ENCODE measurements at regions not wholly inside any gene's neighbourhood (a gene's known extent, or its start where the extent isn't known, plus 50 kb on each side); places are given as distances from the start of the nearest gene placed in this dataset.

- no peak for DNase-seq (ENCODE audit: low read depth)
Observed at GRCh38 chr6:43869079-43869710, 99.2 kb downstream of the VEGFA start.

DNA sequence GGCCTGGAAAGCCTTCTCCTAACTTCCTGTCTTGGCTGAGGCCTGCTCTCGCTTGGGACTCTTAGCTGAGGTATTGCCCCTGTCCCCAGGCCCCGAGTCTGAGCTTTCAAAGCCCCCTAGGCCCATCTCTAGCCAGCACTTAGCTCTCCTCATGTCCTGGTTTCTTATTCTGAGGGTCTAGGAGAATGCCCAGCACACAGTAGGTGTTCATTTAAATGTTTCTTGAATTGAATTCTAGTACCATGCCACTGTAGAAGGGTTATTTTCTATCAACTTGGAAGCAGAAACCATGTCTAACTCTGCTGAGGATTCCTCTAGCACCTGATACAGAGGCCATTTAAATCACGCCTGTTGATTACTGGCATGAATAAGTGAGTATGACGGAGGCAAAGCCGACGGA is 98.5 kb downstream of the VEGFA start:
- DNase-seq (ENCODE audit: low read depth), result no peak

- DNase-seq (ENCODE audit: low read depth), result no peak
Observed at GRCh38 chr6:43867996-43868395, 98.0 kb downstream of the VEGFA start.

- no peak for DNase-seq (ENCODE audit: low read depth)
Observed at GRCh38 chr6:43867246-43867645, 97.2 kb downstream of the VEGFA start.

DNA sequence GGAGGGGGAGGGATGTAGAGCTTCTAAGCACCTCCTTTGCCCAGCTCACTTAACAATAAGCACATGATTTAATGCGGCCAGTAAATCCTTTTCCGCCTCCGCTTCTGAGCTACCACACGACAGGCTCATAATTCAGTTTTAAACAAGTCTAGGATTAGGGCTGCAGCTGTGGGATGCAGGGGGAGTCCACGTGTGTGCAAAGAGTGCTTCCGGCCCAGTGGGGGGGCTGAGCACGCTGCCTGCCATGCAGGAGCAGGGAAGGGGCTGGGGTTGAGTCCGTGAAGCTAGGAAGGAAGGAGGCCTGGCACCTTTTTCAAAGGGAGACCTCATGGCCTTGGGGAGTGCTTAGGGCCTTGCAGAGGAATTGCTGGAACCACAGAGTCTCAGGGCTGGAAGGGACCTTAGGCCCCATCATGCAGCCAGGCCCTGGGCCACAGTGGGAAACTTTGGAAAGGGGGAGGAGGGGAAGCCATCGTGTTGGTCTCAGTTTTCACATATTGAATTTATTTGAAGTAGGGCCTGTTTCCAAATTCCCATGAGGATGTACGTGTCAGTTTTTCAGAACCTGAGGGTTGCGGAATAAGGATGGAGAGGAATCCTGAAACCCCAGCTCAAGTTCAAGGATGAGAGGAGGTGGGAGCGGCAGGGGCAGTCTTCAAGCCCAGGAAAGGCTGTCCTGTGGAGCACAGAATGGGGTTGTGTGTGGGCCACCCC is 96.1 kb downstream of the VEGFA start:
- DNase-seq (ENCODE audit: low read depth), result no peak

DNA sequence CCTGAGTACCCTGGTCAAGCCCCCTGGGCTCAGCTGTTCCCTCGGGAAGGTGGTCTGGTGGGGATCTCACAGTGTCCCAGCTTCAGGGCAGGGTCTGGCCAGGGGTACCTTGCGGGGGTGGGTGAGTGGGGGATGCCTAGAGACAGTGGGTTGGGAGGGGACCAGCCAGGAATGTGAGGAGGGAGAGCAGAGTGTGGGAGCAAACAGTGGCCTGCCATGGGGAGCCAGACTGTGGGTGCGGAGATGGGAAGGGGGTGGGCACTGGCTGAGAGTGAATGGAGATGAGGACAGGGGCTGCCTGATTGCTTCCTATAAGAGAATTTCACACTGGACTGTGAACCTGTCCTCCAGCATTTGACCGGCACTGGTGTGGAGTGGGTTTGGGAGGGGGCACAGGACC is 95.1 kb downstream of the VEGFA start:
- no peak for DNase-seq (ENCODE audit: low read depth)

- no peak for DNase-seq (ENCODE audit: low read depth)
Observed at GRCh38 chr6:43862925-43863324, 92.9 kb downstream of the VEGFA start.

- DNase-seq (ENCODE audit: low read depth), result no peak
Observed at GRCh38 chr6:43861212-43861894, 91.3 kb downstream of the VEGFA start.

DNA sequence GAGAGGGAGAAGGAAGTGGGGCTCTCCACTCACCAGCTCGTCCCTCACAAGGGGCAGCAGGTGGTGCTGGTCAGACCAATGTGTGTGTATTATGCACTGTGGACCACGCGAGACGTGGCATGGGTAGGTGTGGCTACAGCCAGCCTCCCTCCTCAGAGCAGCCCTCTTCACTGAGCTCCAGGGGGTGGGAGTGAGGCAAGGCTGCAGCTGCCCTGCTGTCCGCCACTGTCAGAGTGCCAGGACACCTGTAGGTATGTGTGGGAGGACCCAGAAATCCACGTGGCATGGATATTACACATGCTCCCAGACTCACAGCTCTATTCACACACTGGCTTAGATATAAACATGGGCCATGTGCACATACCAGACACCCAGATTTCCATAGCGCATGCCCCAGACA is 90.3 kb downstream of the VEGFA start:
- no peak for DNase-seq (ENCODE audit: low read depth)

DNA sequence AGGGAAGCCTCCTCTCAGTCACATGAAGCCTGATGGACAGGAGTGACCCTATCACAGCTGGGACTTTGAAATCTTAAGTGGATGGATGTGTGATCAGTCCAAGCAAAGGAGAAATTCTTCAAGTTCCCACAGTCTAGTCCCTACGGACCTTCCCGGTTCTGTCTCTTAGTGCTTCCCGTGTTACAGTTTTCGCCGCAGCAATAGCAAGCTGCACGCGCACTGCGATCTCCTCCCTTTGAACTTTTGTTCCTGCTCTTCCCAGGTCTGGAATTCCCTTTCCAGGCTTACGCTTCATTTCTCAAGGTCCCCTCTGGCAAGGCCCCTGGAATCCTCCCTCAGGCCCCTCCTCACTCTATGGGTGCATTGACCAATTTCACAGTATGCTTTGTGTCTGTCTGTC is 89.2 kb downstream of the VEGFA start:
- DNase-seq (ENCODE audit: low read depth), result no peak

DNA sequence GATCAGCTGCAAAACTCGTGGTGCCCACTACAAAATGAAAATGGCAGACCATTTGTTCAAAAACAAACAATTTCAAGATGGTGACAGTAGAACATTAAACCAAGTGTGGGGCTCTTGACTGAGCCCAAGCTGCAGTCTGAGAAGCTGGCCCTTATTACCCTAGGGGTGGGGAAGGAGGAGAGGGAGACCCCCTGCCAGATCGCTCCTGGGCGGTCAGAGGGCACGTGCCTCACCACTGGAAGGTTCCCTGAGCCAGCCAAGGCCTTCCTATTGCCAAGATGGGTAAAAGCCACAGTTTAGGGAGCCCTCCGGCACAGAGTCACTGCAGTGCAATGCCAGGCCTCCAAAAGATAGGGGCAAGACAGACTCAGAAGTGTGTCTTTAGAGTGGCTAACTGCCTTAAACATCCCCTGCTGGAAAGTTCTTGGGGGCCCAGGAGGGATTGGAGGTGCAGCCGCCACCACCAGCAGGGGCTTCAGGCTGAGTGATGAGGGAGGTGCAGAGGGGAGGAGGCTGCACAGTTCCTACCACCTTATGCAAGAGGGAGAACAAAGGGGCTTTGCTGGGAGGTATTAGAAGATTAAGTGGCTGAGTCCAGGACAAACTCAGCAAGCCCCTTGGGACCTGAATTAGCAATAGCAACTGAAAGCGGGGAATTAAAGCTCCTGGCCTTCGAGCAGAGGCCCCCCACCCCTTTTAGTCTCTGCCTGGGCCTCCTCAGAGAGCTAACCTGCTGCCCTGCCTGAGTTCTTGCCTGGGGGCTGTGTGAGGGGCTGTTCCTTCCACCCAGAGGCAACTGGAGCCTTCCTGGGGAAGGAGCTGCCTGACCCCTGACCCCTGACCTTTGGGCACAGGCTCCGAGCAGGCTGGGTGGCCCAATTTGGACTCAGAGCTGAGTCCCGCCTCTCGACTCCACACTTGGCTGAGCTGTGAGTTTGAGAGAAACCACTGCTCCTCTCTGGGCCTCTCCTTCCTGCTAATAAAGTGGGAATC is 88.4 kb downstream of the VEGFA start:
- DNase-seq (ENCODE audit: low read depth), result no peak

GRCh38 chr6:43856005-43856765 is 86.2 kb downstream of the VEGFA start:
- DNase-seq (ENCODE audit: low read depth), result no peak

DNA sequence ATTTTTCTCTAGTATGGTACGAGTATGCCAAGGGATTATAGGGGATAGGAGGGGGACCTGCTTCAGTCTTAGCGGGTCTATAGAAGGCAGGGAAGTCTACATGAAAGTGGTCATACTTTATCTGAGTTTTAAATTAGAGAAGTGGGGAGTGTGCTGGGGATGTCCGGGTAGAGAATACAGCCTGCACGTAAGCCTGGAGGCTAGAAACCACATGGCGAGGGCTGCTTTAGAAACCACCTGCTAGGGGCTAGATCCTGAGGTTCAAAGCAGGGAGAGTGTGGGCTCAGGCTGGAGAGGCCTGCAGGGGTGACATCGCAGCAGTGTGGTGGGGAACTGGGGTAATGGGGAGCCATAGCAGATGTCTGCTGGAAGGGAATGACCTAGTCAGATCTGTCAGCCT is 85.2 kb downstream of the VEGFA start:
- no peak for DNase-seq (ENCODE audit: low read depth)

DNA sequence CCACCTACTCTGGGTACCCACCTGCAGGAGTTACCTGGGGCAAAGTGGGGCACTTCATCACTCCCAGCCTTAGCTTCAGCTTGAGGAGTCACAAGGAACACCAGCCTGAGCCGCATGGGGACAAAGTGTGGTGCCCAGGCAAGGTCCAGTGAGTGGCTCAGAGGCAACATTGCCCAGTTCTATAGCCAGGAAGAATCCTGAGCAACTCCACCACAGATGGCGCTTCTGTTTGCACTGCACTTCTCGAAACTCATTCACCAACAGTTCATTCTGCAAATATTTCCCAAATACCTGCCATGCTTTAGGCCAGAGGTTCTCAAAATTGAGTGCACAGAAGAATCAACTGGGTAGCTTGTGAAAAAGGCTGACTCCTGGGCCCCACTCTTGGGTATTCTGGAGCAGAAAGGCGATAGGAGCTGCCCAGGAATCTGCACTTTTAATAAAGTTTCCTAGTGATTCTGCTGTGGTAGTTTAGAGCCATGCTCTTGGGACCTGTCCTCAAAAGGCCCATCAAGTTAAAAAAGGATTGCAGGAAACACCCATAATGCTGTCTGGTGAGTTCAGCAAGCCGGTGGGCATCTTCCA is 83.1 kb downstream of the VEGFA start:
- DNase-seq (ENCODE audit: low read depth), result no peak

DNA sequence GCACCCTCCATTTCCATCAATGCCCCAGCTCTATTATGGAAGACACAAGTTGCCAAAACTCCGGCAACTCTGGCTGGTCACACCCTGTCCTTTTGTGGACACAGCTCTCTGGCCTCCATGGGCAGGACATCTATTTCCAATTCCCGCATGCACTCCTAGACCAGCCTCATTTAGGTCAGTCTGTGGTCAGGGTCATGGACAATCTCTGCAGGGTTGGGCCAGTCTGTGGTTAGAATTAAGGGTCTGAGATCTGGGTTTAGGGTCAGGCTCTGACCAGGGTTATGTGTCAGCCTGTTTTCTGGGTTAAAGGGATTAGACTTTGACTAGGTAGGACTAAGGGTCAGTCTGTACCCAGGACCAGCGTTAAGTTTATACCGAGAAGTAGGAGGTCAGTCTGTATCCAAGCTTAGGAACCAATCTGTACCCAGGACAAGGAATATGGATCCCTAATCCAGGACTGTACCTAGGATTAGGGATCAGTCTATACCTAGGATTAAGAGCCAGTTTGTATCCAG is 82.4 kb downstream of the VEGFA start:
- no peak for DNase-seq (ENCODE audit: low read depth)

DNA sequence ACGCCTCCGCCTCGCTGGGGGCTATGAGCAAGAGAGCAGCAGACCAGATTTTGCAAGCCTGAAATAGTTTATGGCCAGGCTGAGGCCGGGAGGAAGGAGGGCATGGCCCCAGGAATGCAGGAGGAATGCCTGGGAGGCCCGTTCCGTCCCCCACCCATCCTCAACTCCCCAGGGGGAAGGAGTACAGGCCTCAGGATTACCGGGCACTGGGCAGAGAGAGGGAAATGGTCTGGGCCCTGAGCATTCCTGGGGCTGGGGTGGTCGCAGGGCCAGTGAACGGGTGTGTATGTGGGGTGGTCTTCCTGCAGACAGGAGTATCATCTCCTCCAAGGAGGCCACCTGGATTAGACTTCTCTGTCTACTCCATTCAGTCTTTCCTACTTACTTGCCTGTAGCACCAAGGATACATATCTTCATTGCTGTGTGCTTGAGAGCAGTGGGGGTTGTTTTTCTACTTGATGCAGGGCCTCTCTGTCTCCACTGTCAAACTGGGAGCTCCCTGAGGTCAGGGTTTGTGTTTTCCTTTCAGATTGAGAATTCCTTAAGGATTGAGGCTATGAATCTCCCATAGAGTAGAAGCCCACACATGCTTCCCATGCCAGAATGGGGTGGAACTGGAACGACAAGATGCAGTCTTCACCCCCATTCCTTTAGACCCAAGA is 81.3 kb downstream of the VEGFA start:
- no peak for DNase-seq (ENCODE audit: low read depth)

DNA sequence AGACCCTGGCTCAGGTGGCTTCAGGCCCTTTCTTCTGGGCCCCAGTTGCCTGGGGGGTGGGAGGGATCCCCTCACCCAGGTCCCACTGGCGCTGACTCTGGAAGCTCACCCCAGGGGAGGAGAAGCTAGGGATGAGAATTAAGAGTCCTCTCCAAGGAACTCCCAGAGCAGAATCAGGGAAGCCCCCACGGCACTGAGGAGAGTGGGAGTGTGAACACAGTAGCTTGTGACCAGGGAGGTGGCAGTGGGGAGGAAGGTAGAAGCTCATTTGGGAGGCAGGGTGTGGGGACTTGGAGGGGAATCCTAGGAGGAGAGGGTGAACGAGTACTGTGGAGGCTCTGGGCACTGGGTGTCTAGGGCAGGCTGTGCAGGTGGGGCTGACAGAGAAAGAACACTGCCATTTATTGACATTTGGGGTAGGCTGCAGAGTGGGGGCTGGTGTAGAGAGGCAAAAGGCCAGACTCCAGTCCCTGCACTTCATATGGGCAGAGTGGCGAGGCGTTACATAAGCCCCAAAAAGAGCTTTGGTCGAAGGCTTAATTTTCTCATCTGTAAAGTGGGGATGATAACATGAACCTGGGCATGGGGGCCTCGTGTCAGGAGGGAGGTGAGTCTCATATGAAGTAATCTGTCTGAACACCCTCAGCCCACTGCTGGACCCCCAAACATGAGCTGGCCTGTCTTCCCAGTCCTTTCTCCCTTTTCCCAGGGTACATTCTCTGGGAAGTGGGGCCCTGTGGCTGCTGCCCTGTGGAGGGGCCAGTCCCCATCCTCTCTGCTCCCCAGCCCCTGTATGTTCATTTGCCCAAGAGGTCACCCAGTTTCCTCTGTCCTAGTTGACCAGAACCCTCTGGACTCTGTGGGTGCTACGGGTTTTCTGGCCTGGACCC is 80.5 kb downstream of the VEGFA start:
- DNase-seq (ENCODE audit: low read depth), result no peak

DNA sequence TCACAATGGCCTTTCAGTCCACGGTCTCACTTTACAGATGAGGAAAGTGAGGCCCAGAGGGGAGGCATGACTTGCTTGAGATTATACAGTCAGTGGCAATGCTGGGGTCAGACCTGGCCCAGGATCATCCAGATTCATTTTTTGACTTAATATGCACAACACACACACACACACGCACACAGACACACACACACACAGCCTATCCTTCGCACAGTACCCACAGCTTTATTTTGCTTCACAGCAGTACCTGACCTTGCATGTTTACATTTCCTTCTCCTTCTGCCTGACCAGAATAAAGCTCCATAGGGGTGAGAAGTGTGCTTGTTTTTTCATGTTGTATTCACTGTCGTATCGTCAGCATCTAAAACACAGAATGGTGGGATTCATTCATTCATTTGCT is 79.8 kb downstream of the VEGFA start:
- DNase-seq (ENCODE audit: low read depth), result no peak

DNA sequence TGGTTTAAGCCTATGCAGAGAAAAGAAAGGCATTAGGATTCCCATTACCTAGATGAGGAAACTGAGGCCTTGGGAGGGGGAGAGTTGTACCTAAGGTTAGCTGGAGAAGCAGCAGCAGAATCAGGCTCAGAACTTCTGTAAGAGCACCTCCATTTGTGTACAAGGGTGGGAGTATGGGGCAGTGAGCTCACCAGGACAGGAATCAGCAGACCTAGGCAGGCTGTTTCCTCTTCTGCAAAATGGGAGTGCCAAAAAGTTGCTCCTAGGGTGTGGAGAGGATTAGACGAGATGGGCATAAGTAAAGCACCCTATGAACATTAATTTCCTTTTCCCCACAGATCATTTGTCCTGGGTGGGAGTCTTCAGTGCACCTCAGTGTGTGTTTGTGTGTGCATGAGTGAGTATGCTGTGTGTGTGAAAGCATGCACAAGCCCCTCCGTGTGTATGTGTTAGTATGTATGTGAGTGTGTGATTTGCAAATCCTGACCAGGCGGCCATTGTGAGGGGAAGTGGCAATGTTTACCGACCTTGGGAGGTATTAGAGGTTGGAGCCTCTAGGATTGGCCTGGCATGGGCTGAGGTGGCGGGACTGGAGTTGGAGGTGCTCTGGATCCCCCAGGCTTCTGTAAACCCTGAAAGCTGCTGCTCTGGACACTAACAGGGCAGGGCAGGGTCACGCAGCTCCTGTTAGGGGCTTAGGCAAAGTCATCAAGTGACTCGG is 78.8 kb downstream of the VEGFA start:
- no peak for DNase-seq (ENCODE audit: low read depth)
